DOHH2 (cell line): ENCODE measurements at regions not wholly inside any gene's neighbourhood (a gene's known extent, or its start where the extent isn't known, plus 50 kb on each side); places are given as distances from the start of the nearest gene placed in this dataset.

ENCODE experiments used
- H3F3A ChIP-seq: fragments of 200-600 bp; sonication (generic), shearing (Covaris generic); 2 replicates; pipeline ENCODE4 v1.6.0; 2016; ENCODE audit warnings: antibody characterized with exemption, mild to moderate bottlenecking; ENCODE audit not compliant: control insufficient read depth, insufficient read depth
- H3K27ac ChIP-seq: fragments of 200-600 bp; sonication (generic); 2 replicates; pipeline ENCODE4 v1.5.1; 2014; ENCODE audit warnings: low read depth, mild to moderate bottlenecking, low read length, moderate library complexity
- H3K27me3 ChIP-seq: fragments of 200-600 bp; sonication (generic); 2 replicates; pipeline ENCODE4 v1.6.1; 2014; ENCODE audit warnings: mild to moderate bottlenecking, low read length, mixed read lengths; ENCODE audit not compliant: control insufficient read depth
- H3K36me3 ChIP-seq: fragments of 200-600 bp; sonication (generic); 2 replicates; pipeline ENCODE4 v1.6.1; 2014; ENCODE audit warnings: mild to moderate bottlenecking, low read length, moderate library complexity, mixed read lengths; ENCODE audit not compliant: control insufficient read depth
- H3K4me1 ChIP-seq: fragments of 200-600 bp; sonication (generic); 2 replicates; pipeline ENCODE4 v1.6.1; 2014; ENCODE audit warnings: mild to moderate bottlenecking, low read length, mixed read lengths; ENCODE audit not compliant: control insufficient read depth
- H3K4me2 ChIP-seq: fragments of 200-600 bp; sonication (generic); 2 replicates; pipeline ENCODE4 v1.6.0; 2014; ENCODE audit warnings: mild to moderate bottlenecking, low read length, moderate library complexity
- H3K4me3 ChIP-seq: fragments of 200-600 bp; sonication (generic); 2 replicates; pipeline ENCODE4 v1.5.1; 2014; ENCODE audit warnings: mild to moderate bottlenecking, low read length, mixed read lengths
- H3K79me2 ChIP-seq: fragments of 200-600 bp; sonication (generic); 2 replicates; pipeline ENCODE4 v1.6.1; 2014; ENCODE audit warnings: mild to moderate bottlenecking, low read length, mixed read lengths; ENCODE audit not compliant: control insufficient read depth
- H3K9me2 ChIP-seq: fragments of 200-600 bp; sonication (generic); replicated peaks from 2 replicates; pipeline ENCODE4 v1.6.1; 2014; ENCODE audit warnings: mild to moderate bottlenecking, low read length, mixed read lengths; ENCODE audit not compliant: control insufficient read depth
- H3K9me3 ChIP-seq: fragments of 200-600 bp; sonication (generic); 2 replicates; pipeline ENCODE4 v1.6.1; 2014; ENCODE audit warnings: antibody characterized with exemption, low read length, mixed read lengths; ENCODE audit not compliant: control insufficient read depth, insufficient read depth
- H4K20me1 ChIP-seq: fragments of 200-600 bp; sonication (generic); 2 replicates; pipeline ENCODE4 v1.6.0; 2014; ENCODE audit warnings: low read depth, mild to moderate bottlenecking, antibody characterized with exemption, low read length, moderate library complexity; ENCODE audit not compliant: control insufficient read depth, insufficient read depth
- CTCF ChIP-seq: fragments of 200-600 bp; sonication (generic); IDR thresholded peaks from one replicate; pipeline ENCODE4 v1.5.1; 2014; ENCODE audit warnings: antibody characterized with exemption, mild to moderate bottlenecking, low read depth, low read length; ENCODE audit not compliant: poor library complexity, severe bottlenecking
- EZH2phosphoT487 ChIP-seq: fragments of 200-600 bp; sonication (generic); IDR thresholded peaks from 2 replicates; pipeline ENCODE4 v1.6.1; 2017; ENCODE audit warnings: borderline replicate concordance, mild to moderate bottlenecking, antibody characterized with exemption, low read length, moderate library complexity, mixed read lengths

- H3F3A ChIP-seq: no peaks in the 10 kb centered on the region
- H3K36me3 ChIP-seq: no peaks in the 10 kb centered on the region
- H3K27ac ChIP-seq: no peak overlapping the region
- TF ChIP-seq EZH2phosphoT487 (no peak), CTCF (no peak)
- no peaks in the 10 kb centered on the region for H3K27me3 ChIP-seq
- H3K9me2 ChIP-seq: no peaks in the 10 kb centered on the region
- H3K79me2 ChIP-seq: no peaks in the 10 kb centered on the region
- no peak overlapping the region for H3K4me3 ChIP-seq
- H3K4me2 ChIP-seq: no peak overlapping the region
- no peaks in the 10 kb centered on the region for H3K4me1 ChIP-seq
- H3K9me3 ChIP-seq: no peaks in the 10 kb centered on the region
- H4K20me1 ChIP-seq: no peaks in the 10 kb centered on the region
Measured at GRCh38 chr17:14407541-14407940, 106.7 kb downstream of the HS3ST3B1 start.

GRCh38 chr17:14405189-14405588, 104.3 kb downstream of the HS3ST3B1 start:
- Histone ChIP-seq H3K4me2 (no peak overlapping the region), H3K27ac (no peak overlapping the region), H3K36me3 (no peaks in the 10 kb centered on the region), H3K9me3 (no peaks in the 10 kb centered on the region), H3F3A (no peaks in the 10 kb centered on the region), H3K4me1 (no peaks in the 10 kb centered on the region), H3K27me3 (no peaks in the 10 kb centered on the region), H3K79me2 (no peaks in the 10 kb centered on the region), H3K4me3 (no peak overlapping the region), H4K20me1 (no peaks in the 10 kb centered on the region), H3K9me2 (no peaks in the 10 kb centered on the region)
- TF ChIP-seq CTCF: no peak
- no peak for TF ChIP-seq EZH2phosphoT487
